Small intestine (tissue), 7 donors: ENCODE measurements at regions not wholly inside any gene's neighbourhood (a gene's known extent, or its start where the extent isn't known, plus 50 kb on each side); places are given as distances from the start of the nearest gene placed in this dataset.

Experiments
- DNase-seq, 2 donors: peaks; one replicate each; pipeline versions ENCODE4 v3.0.0 to v3.0.0-alpha.2; 2013
- FAIRE-seq: peaks from 2 replicates; lab custom pipeline; 2012; peaks lifted over from hg19 to GRCh38; lab: Jason Lieb, UNC
- H3K27ac ChIP-seq, 3 donors: one replicate each; pipeline ENCODE4 v1.5.1; 2013; ENCODE audit warnings: low read length in 2 of 3, mild to moderate bottlenecking in 2 of 3, control low read depth in 1 of 3, inconsistent platforms in 1 of 3, low read depth in 1 of 3, moderate library complexity in 1 of 3
- H3K27me3 ChIP-seq, 3 donors: one replicate each; pipeline ENCODE4 v1.6.1; 2013; ENCODE audit warnings: low read length in 3 of 3, inconsistent platforms in 1 of 3; ENCODE audit not compliant: control insufficient read depth in 3 of 3, insufficient read depth in 3 of 3
- H3K36me3 ChIP-seq, 3 donors: one replicate each; pipeline ENCODE4 v1.6.1; 2013; ENCODE audit warnings: low read length in 3 of 3, inconsistent platforms in 1 of 3, low read depth in 1 of 3, mild to moderate bottlenecking in 1 of 3, moderate library complexity in 1 of 3; ENCODE audit not compliant: control insufficient read depth in 3 of 3, insufficient read depth in 2 of 3
- H3K4me1 ChIP-seq, 3 donors: one replicate each; pipeline ENCODE4 v1.6.1; 2013; ENCODE audit warnings: low read length in 2 of 3, inconsistent platforms in 1 of 3, low read depth in 1 of 3, mild to moderate bottlenecking in 1 of 3, moderate library complexity in 1 of 3; ENCODE audit not compliant: control insufficient read depth in 3 of 3, insufficient read depth in 2 of 3
- H3K4me3 ChIP-seq, 3 donors: one replicate each; pipeline ENCODE4 v1.5.1; 2013; ENCODE audit warnings: low read length in 3 of 3, control low read depth in 1 of 3, inconsistent platforms in 1 of 3, low read depth in 1 of 3, mild to moderate bottlenecking in 1 of 3, moderate library complexity in 1 of 3
- H3K9me3 ChIP-seq, 2 donors: one replicate each; pipeline ENCODE4 v1.6.1; 2013; ENCODE audit warnings: low read depth in 1 of 2, low read length in 1 of 2; ENCODE audit not compliant: control insufficient read depth in 2 of 2, insufficient read depth in 1 of 2
- WGBS, 3 donors: extraction: QIAGEN DNeasy Blood & Tissue Kit; methylation state at CpG; one replicate each; pipeline ENCODE4 v1.1.7; 2013; 5-methylcytosine and 5-hydroxymethylcytosine counted together
- donor health status: healthy with polysubstance abuse.
- donor health status: control.
- donor health status: control.
- donor health status: Bipolar disorder and iron deficiency.
- donor health status: healthy.

- WGBS, 3 donors = 37 to 70% (median 54%) methylated on average over 6 of the region's 6 CpGs
- no peak overlapping the region for H3K4me3 ChIP-seq
- no peaks in the 10 kb centered on the region for H3K36me3 ChIP-seq
- FAIRE-seq (no peak), DNase-seq (no peak)
- no peaks in the 10 kb centered on the region for H3K9me3 ChIP-seq
- no peaks in the 10 kb centered on the region for H3K4me1 ChIP-seq
- H3K27ac ChIP-seq = no peak overlapping the region
- H3K27me3 ChIP-seq = no peaks in the 10 kb centered on the region
Observed at GRCh38 chr17:13984956-13985355, 84.3 kb upstream of the COX10 start.

GRCh38 chr17:13986855-13987254 lies 82.4 kb upstream of the COX10 start:
- FAIRE-seq (no peak), DNase-seq (no peak)
- Histone ChIP-seq H3K4me1 (no peaks in the 10 kb centered on the region), H3K27me3 (no peaks in the 10 kb centered on the region), H3K27ac (no peak overlapping the region), H3K4me3 (no peak overlapping the region), H3K9me3 (no peaks in the 10 kb centered on the region), H3K36me3 (no peaks in the 10 kb centered on the region)
- WGBS, 3 donors = 67 to 88% (median 80%) methylated on average over 4 of the region's 4 CpGs

- no peak overlapping the region for H3K4me3 ChIP-seq
- no peaks in the 10 kb centered on the region for H3K4me1 ChIP-seq
- no peak for DNase-seq
- FAIRE-seq = no peak
- no peaks in the 10 kb centered on the region for H3K9me3 ChIP-seq
- no peak overlapping the region for H3K27ac ChIP-seq
- no peaks in the 10 kb centered on the region for H3K36me3 ChIP-seq
- no peaks in the 10 kb centered on the region for H3K27me3 ChIP-seq
- 73 to 94% (median 91%) methylated on average over 4 of the region's 4 CpGs for WGBS, 3 donors
Observed at GRCh38 chr17:13989138-13989537, 80.2 kb upstream of the COX10 start.

- H3K27ac ChIP-seq = no peak overlapping the region
- no peak for DNase-seq
- FAIRE-seq = no peak
- no peaks in the 10 kb centered on the region for H3K4me1 ChIP-seq
- WGBS, 3 donors = 74 to 87% (median 74%) methylated on average over 6 of the region's 6 CpGs
- H3K9me3 ChIP-seq = no peaks in the 10 kb centered on the region
- H3K27me3 ChIP-seq = no peaks in the 10 kb centered on the region
- no peak overlapping the region for H3K4me3 ChIP-seq
- H3K36me3 ChIP-seq = no peaks in the 10 kb centered on the region
Observed at GRCh38 chr17:13993106-13993505, 76.2 kb upstream of the COX10 start.

DNA sequence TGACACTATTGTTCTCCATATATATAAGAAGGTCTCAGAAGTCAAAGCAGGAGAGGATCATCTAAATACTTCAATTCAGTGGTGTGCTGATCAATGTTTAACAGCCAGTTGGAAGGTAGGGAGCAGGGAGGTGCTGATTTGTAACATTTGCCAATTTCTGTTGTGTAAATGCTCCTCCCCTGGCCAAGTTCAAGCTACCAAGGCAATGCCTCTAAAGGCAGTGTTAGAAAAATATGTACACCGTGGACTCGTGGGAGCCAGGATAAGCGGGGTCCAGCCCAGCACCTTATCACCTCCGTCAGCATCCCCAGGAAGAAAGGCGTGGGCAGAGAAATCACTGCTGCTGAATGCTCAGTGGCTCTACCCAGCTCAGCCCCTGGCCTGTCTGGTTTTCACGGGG lies 75.3 kb upstream of the COX10 start:
- H3K9me3 ChIP-seq = no peaks in the 10 kb centered on the region
- H3K4me1 ChIP-seq = no peaks in the 10 kb centered on the region
- no peak overlapping the region for H3K4me3 ChIP-seq
- H3K36me3 ChIP-seq = no peaks in the 10 kb centered on the region
- DNase-seq (no peak), FAIRE-seq (no peak)
- 92 to 95% (median 93%) methylated on average over 6 of the region's 6 CpGs for WGBS, 3 donors
- no peak overlapping the region for H3K27ac ChIP-seq
- H3K27me3 ChIP-seq = no peaks in the 10 kb centered on the region

- FAIRE-seq = no peak
- no peak for DNase-seq
- WGBS, 3 donors = 54 to 84% (median 74%) methylated on average over 4 of the region's 4 CpGs
- Histone ChIP-seq H3K4me3 (no peak overlapping the region), H3K9me3 (peaks cover 0 to 2% of the 10 kb centered on the region in 2 donors), H3K27me3 (no peaks in the 10 kb centered on the region), H3K4me1 (no peaks in the 10 kb centered on the region), H3K36me3 (no peaks in the 10 kb centered on the region), H3K27ac (no peak overlapping the region)
Observed at GRCh38 chr17:13995856-13996271, 73.4 kb upstream of the COX10 start.

DNA sequence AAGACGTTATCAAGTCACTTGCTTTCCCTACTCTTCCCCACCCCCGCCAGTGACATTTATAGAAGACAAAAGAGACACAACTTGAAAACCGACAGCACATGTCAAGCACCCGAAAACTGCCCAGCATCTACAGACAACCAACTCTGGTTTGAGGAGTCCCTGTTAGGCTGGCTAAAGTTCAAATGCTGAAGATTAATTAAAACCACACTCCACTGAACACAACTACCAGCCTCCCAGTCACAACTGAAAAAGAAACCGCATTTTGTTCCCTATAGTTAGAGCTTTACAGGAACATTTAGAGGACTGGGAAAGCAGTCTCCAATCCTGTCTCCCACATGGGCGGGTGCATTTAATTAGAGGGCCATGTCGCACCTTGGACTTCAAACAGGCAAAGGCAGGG lies 73.0 kb upstream of the COX10 start:
- FAIRE-seq (no peak), DNase-seq (no peak)
- Histone ChIP-seq H3K27ac (no peak overlapping the region), H3K27me3 (no peaks in the 10 kb centered on the region), H3K4me1 (no peaks in the 10 kb centered on the region), H3K36me3 (no peaks in the 10 kb centered on the region), H3K4me3 (no peak overlapping the region), H3K9me3 (peaks cover 0 to 2% of the 10 kb centered on the region in 2 donors)
- 65 to 81% (median 81%) methylated on average over 7 of the region's 7 CpGs for WGBS, 3 donors

DNA sequence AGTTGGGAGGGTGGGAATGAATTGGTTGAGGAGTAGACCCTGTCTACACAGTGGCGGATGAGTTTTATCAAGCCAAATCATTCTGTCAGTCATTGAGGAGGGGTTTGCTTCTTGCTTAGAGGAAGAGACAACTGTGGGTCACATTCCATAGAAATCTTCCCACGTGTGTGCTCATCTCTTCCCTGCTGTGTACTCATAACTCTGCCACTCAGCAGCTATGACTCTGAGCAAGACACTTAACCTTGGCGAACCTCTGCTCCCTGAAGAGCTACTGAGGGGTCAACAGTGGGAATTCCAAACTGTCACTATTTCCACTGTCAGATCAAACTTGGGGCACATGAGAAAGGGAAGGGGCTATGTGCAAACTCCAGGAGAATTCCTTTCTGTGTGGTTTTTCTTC lies 72.6 kb upstream of the COX10 start:
- H3K9me3 ChIP-seq = peaks cover 0 to 2% of the 10 kb centered on the region in 2 donors
- no peaks in the 10 kb centered on the region for H3K27me3 ChIP-seq
- WGBS, 3 donors = 73 to 84% (median 80%) methylated on average over 3 of the region's 3 CpGs
- no peak overlapping the region for H3K27ac ChIP-seq
- no peaks in the 10 kb centered on the region for H3K4me1 ChIP-seq
- FAIRE-seq (no peak), DNase-seq (no peak)
- no peaks in the 10 kb centered on the region for H3K36me3 ChIP-seq
- H3K4me3 ChIP-seq = no peak overlapping the region

- 81 to 91% (median 90%) methylated on average over 2 of the region's 2 CpGs for WGBS, 3 donors
- Histone ChIP-seq H3K36me3 (no peaks in the 10 kb centered on the region), H3K4me1 (no peaks in the 10 kb centered on the region), H3K9me3 (peaks cover 0 to 2% of the 10 kb centered on the region in 2 donors), H3K27me3 (no peaks in the 10 kb centered on the region), H3K27ac (no peak overlapping the region), H3K4me3 (no peak overlapping the region)
- no peak for FAIRE-seq
- no peak for DNase-seq
Observed at GRCh38 chr17:14004927-14005620, 64.2 kb upstream of the COX10 start.
